ENCODE measurements at regions not wholly inside any gene's neighbourhood (a gene's known extent, or its start where the extent isn't known, plus 50 kb on each side); places are given as distances from the start of the nearest gene placed in this dataset.

- TF ChIP-seq CTCF (IDR thresholded peaks at IDR 0.05; ENCODE audit: insufficient read depth, low read depth, low read length): no peak
- no peak for TF ChIP-seq EZH2 (IDR thresholded peaks at IDR 0.05; ENCODE audit: insufficient read depth, low read length)
Measured at GRCh38 chrX:138534410-138534809, 177.1 kb downstream of the FGF13 start.

All from astrocyte (in vitro differentiated cells and primary cell).